K562 (cell line): ENCODE measurements at regions not wholly inside any gene's neighbourhood (a gene's known extent, or its start where the extent isn't known, plus 50 kb on each side); places are given as distances from the start of the nearest gene placed in this dataset.

Experiments used
- TAF7 ChIP-seq: fragments of 450-650 bp; IDR thresholded peaks from 2 replicates; pipeline ENCODE4 v1.6.1; 2016; ENCODE audit warnings: missing genetic modification characterization, missing compliant biosample characterization
- TF ChIP-seq, protein P1 (sequence below): fragments of 450-650 bp; IDR thresholded peaks from 2 replicates; pipeline ENCODE4 v1.6.1; 2016; ENCODE audit warnings: low read depth

DNA sequence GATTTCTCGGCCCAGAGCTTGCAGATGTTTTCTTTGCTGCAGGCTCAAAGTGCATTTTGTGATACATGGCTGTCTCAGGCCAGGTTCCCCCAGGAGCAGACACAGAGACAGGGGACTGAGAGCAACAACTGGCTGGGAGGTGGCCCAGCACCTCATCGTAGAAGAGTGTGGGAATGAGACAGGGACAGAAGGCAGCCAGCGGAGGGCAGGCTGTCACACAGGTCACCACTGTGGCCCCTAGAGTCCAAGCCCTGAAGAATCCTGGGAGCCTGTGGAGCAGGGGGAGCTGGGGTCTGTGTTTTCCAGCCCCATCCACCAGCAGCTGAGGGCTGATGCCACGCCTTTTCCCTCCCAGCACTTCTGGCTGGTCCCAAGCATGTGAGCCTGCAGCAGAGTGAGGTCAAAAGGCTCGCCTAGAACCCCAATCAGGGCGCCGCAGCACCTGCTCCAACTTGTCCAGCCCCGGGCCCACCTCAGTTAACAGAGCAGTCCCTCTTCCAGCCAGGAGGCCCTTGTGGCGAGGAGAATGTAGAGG, 723.8 kb downstream of the UQCRFS1 start (continued):
- TF ChIP-seq, protein P1, sequence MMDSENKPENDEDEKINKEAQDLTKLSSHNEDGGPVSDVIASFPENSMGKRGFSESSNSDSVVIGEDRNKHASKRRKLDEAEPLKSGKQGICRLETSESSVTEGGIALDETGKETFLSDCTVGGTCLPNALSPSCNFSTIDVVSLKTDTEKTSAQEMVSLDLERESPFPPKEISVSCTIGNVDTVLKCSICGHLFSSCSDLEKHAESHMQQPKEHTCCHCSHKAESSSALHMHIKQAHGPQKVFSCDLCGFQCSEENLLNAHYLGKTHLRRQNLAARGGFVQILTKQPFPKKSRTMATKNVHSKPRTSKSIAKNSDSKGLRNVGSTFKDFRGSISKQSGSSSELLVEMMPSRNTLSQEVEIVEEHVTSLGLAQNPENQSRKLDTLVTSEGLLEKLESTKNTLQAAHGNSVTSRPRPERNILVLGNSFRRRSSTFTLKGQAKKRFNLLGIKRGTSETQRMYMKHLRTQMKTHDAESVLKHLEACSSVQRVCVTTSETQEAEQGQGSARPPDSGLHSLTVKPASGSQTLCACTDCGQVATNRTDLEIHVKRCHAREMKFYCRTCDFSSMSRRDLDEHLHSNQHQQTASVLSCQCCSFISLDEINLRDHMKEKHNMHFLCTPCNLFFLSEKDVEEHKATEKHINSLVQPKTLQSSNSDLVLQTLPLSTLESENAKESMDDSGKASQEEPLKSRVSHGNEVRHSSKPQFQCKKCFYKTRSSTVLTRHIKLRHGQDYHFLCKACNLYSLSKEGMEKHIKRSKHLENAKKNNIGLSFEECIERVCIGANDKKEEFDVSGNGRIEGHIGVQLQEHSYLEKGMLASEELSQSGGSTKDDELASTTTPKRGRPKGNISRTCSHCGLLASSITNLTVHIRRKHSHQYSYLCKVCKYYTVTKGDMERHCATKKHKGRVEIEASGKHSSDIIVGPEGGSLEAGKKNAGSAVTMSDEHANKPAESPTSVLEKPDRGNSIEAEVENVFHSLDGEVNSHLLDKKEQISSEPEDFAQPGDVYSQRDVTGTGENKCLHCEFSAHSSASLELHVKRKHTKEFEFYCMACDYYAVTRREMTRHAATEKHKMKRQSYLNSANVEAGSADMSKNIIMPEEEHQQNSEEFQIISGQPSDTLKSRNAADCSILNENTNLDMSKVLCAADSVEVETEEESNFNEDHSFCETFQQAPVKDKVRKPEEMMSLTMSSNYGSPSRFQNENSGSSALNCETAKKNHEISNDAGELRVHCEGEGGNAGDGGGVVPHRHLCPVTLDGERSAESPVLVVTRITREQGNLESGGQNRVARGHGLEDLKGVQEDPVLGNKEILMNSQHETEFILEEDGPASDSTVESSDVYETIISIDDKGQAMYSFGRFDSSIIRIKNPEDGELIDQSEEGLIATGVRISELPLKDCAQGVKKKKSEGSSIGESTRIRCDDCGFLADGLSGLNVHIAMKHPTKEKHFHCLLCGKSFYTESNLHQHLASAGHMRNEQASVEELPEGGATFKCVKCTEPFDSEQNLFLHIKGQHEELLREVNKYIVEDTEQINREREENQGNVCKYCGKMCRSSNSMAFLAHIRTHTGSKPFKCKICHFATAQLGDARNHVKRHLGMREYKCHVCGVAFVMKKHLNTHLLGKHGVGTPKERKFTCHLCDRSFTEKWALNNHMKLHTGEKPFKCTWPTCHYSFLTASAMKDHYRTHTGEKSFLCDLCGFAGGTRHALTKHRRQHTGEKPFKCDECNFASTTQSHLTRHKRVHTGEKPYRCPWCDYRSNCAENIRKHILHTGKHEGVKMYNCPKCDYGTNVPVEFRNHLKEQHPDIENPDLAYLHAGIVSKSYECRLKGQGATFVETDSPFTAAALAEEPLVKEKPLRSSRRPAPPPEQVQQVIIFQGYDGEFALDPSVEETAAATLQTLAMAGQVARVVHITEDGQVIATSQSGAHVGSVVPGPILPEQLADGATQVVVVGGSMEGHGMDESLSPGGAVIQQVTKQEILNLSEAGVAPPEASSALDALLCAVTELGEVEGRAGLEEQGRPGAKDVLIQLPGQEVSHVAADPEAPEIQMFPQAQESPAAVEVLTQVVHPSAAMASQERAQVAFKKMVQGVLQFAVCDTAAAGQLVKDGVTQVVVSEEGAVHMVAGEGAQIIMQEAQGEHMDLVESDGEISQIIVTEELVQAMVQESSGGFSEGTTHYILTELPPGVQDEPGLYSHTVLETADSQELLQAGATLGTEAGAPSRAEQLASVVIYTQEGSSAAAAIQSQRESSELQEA = no peak
- no peak for TF ChIP-seq TAF7 (tag)
- TF ChIP-seq, all 486 proteins: peak for 7
